H9 (cell line): ENCODE measurements at regions not wholly inside any gene's neighbourhood (a gene's known extent, or its start where the extent isn't known, plus 50 kb on each side); places are given as distances from the start of the nearest gene placed in this dataset.

ENCODE experiments used
- DNase-seq: peaks from one replicate; pipeline ENCODE4 v3.0.0-alpha.2; 2017
- H2AFZ ChIP-seq: one replicate; pipeline ENCODE4 v1.6.1; 2013; ENCODE audit warnings: mild to moderate bottlenecking, low read length, control low read depth, moderate library complexity
- H2AK5ac ChIP-seq: 2 replicates; pipeline ENCODE4 v1.6.1; 2013; ENCODE audit warnings: low read length, control low read depth, mixed read lengths; ENCODE audit not compliant: insufficient read length
- H2BK120ac ChIP-seq: one replicate; pipeline ENCODE4 v1.6.1; 2013; ENCODE audit warnings: low read depth, mild to moderate bottlenecking, low read length, control low read depth, inconsistent platforms; ENCODE audit not compliant: poor library complexity, severe bottlenecking
- H2BK12ac ChIP-seq: 2 replicates; pipeline ENCODE4 v1.6.1; 2013; ENCODE audit warnings: low read length, control low read depth, mixed read lengths, low read depth; ENCODE audit not compliant: insufficient read length
- H2BK15ac ChIP-seq: 2 replicates; pipeline ENCODE4 v1.6.1; 2013; ENCODE audit warnings: low read depth, low read length, control low read depth
- H2BK20ac ChIP-seq: one replicate; pipeline ENCODE4 v1.6.1; 2013; ENCODE audit warnings: low read depth, mild to moderate bottlenecking, low read length, control low read depth, inconsistent platforms; ENCODE audit not compliant: poor library complexity, severe bottlenecking
- H2BK5ac ChIP-seq: 2 replicates; pipeline ENCODE4 v1.6.1; 2013; ENCODE audit warnings: low read length, control low read depth, mixed read lengths; ENCODE audit not compliant: insufficient read length
- H3K14ac ChIP-seq: 2 replicates; pipeline ENCODE4 v1.6.1; 2013; ENCODE audit warnings: low read length, control low read depth; ENCODE audit not compliant: insufficient read depth
- H3K18ac ChIP-seq: 2 replicates; pipeline ENCODE4 v1.6.1; 2013; ENCODE audit warnings: low read depth, mild to moderate bottlenecking, mixed read lengths, low read length, control low read depth; ENCODE audit not compliant: insufficient read length
- H3K23ac ChIP-seq: 2 replicates; pipeline ENCODE4 v1.6.1; 2013; ENCODE audit warnings: low read length, control low read depth, mixed read lengths, low read depth; ENCODE audit not compliant: insufficient read length
- H3K23me2 ChIP-seq: 2 replicates; pipeline ENCODE4 v1.6.1; 2013; ENCODE audit warnings: low read depth, mild to moderate bottlenecking, mixed read lengths, low read length, control low read depth; ENCODE audit not compliant: insufficient read length, poor library complexity, severe bottlenecking
- H3K27ac ChIP-seq: 2 replicates; pipeline ENCODE4 v1.5.1; 2013; ENCODE audit warnings: low read length, control low read depth, mixed read lengths, low read depth; ENCODE audit not compliant: insufficient read length
- H3K27me3 ChIP-seq: 2 replicates; pipeline ENCODE4 v1.6.1; 2013; ENCODE audit warnings: low read length, control low read depth, inconsistent platforms; ENCODE audit not compliant: insufficient read depth
- H3K4ac ChIP-seq: 2 replicates; pipeline ENCODE4 v1.6.1; 2013; ENCODE audit warnings: low read depth, mild to moderate bottlenecking, control low read depth, inconsistent platforms, low read length, moderate library complexity
- H3K4me1 ChIP-seq: 2 replicates; pipeline ENCODE4 v1.6.1; 2013; ENCODE audit warnings: low read length, control low read depth, inconsistent platforms; ENCODE audit not compliant: insufficient read depth
- H3K4me2 ChIP-seq: 2 replicates; pipeline ENCODE4 v1.6.1; 2013; ENCODE audit warnings: low read length, control low read depth, mixed read lengths; ENCODE audit not compliant: insufficient read length, insufficient read depth
- H3K56ac ChIP-seq: 2 replicates; pipeline ENCODE4 v1.6.1; 2013; ENCODE audit warnings: low read depth, mild to moderate bottlenecking, mixed read lengths, low read length, control low read depth; ENCODE audit not compliant: insufficient read length
- H3K79me1 ChIP-seq: 2 replicates; pipeline ENCODE4 v1.6.1; 2013; ENCODE audit warnings: low read depth, mild to moderate bottlenecking, moderate library complexity, low read length, control low read depth, inconsistent platforms; ENCODE audit not compliant: insufficient read depth, poor library complexity, severe bottlenecking
- H3K79me2 ChIP-seq: 2 replicates; pipeline ENCODE4 v1.6.1; 2013; ENCODE audit warnings: low read length, control low read depth, inconsistent platforms; ENCODE audit not compliant: insufficient read depth
- H3K9ac ChIP-seq: 2 replicates; pipeline ENCODE4 v1.6.1; 2013; ENCODE audit warnings: low read length, control low read depth, mixed read lengths; ENCODE audit not compliant: insufficient read length; ENCODE audit errors: extremely low read depth
- H3K9me3 ChIP-seq: one replicate; pipeline ENCODE4 v1.6.1; 2013; ENCODE audit warnings: low read depth, low read length, inconsistent platforms; ENCODE audit not compliant: control insufficient read depth
- H3T11ph ChIP-seq: one replicate; pipeline ENCODE4 v1.6.1; 2013; ENCODE audit warnings: mild to moderate bottlenecking, low read length, control low read depth, inconsistent platforms
- H4K20me1 ChIP-seq: one replicate; pipeline ENCODE4 v1.6.1; 2013; ENCODE audit not compliant: control insufficient read depth, insufficient read length, insufficient read depth
- H4K5ac ChIP-seq: 2 replicates; pipeline ENCODE4 v1.6.1; 2013; ENCODE audit warnings: low read depth, mild to moderate bottlenecking, mixed read lengths, low read length, control low read depth; ENCODE audit not compliant: insufficient read length
- H4K8ac ChIP-seq: replicated peaks from 2 replicates; pipeline ENCODE4 v1.6.1; 2013; ENCODE audit warnings: low read length, control low read depth, mixed read lengths, low read depth; ENCODE audit not compliant: insufficient read length
- H4K91ac ChIP-seq: 2 replicates; pipeline ENCODE4 v1.6.1; 2013; ENCODE audit warnings: low read depth, mild to moderate bottlenecking, moderate library complexity, mixed read lengths, low read length, control low read depth; ENCODE audit not compliant: insufficient read length
- H3K27ac Mint-ChIP-seq, 3 experiments: 2 replicates in 2 of 3; 3 replicates in 1 of 3; pipeline ENCODE4 v1.8.0; 2020 to 2021; ENCODE audit warnings: mixed read lengths in 3 of 3, mild to moderate bottlenecking in 1 of 3, moderate library complexity in 1 of 3
- H3K27me3 Mint-ChIP-seq: 2 replicates; pipeline ENCODE4 v1.8.0; 2021; ENCODE audit warnings: low read depth, mild to moderate bottlenecking, moderate library complexity, mixed read lengths
- H3K36me3 Mint-ChIP-seq, 3 experiments: 2 replicates in 2 of 3; 3 replicates in 1 of 3; pipeline ENCODE4 v1.8.0; 2020 to 2021; ENCODE audit warnings: low read depth in 3 of 3, mixed read lengths in 3 of 3; ENCODE audit not compliant: insufficient read depth in 1 of 3
- H3K4me1 Mint-ChIP-seq, 2 experiments: 2 replicates each; pipeline ENCODE4 v1.8.0; 2020; ENCODE audit warnings: mixed read lengths in 2 of 2
- H3K4me3 Mint-ChIP-seq, 2 experiments: 2 replicates in 1 of 2; 3 replicates in 1 of 2; pipeline ENCODE4 v1.8.0; 2020 to 2021; ENCODE audit warnings: mild to moderate bottlenecking in 2 of 2, mixed read lengths in 2 of 2, moderate library complexity in 1 of 2
- H3K9me3 Mint-ChIP-seq, 2 experiments: 2 replicates in 1 of 2; 3 replicates in 1 of 2; pipeline ENCODE4 v1.8.0; 2020; ENCODE audit warnings: mild to moderate bottlenecking in 2 of 2, mixed read lengths in 2 of 2, moderate library complexity in 1 of 2
- CTCF ChIP-seq: fragments of 200-600 bp; sonication (generic); conservative IDR thresholded peaks from 3 replicates; pipeline ENCODE4 v1.8.0; 2021; ENCODE audit warnings: antibody characterized with exemption, mild to moderate bottlenecking
- WGBS: extraction: QIAGEN DNeasy Blood & Tissue Kit; methylation state at CpG from one replicate; pipeline ENCODE4 v1.1.7; 2013; ENCODE audit warnings: missing lambda C conversion rate, low lambda C conversion rate, mixed read lengths; ENCODE audit not compliant: insufficient read length; ENCODE audit errors: extremely low coverage; 5-methylcytosine and 5-hydroxymethylcytosine counted together

DNA sequence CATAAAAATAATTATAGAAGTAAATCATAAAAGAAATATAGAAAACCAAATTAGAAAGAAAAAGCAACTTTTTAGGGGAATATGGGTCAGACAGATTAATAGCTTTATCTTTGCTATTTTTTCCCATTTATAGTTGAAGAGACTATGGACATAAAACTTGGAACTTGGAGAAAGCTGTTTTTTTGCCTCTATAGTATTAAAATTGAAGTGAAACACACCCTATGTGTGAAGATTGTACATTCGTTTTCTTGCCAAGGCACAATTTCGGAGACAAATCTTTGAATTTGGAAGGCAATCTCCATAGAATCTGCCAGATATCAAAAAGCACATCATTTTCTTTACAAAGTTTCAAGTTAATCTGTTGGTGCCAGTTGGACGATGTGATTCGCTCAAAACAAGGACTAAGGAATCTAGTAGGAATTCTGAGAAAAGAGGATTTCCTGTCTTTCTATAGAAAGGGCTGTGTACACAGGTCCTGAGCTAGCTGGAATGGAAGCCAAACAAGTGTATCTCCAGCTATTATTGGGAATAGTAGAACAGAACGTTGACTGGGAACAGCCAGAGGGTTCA lies 156.3 kb downstream of the SLC7A11 start:
- Histone ChIP-seq H3K27me3 (no peaks in the 10 kb centered on the region), H3K4ac (no peak overlapping the region), H4K20me1 (no peaks in the 10 kb centered on the region), H2BK5ac (no peak overlapping the region), H2AK5ac (no peak overlapping the region), H3K4me1 (no peaks in the 10 kb centered on the region), H3K56ac (no peak overlapping the region), H3K14ac (no peak overlapping the region), H3T11ph (no peak overlapping the region), H3K27ac (no peak overlapping the region), H3K23ac (no peak overlapping the region), H3K79me2 (no peaks in the 10 kb centered on the region), H2AFZ (no peak overlapping the region), H3K18ac (no peak overlapping the region), H3K79me1 (no peaks in the 10 kb centered on the region), H3K9ac (no peak overlapping the region), H2BK20ac (no peak overlapping the region), H3K23me2 (no peaks in the 10 kb centered on the region), H4K8ac (no peak overlapping the region), H2BK120ac (no peak overlapping the region), H2BK15ac (no peak overlapping the region), H4K5ac (no peak overlapping the region), H3K9me3 (no peaks in the 10 kb centered on the region), H3K4me2 (no peak overlapping the region), H2BK12ac (no peak overlapping the region), H4K91ac (no peak overlapping the region)
- Mint-ChIP-seq H3K4me1 (peaks cover 13 to 14% of the 10 kb centered on the region in 2 experiments), H3K9me3 (peaks cover 0 to 2% of the 10 kb centered on the region in 2 experiments; a peak in 1 of 5 replicates), H3K27me3 (no peaks in the 10 kb centered on the region), H3K27ac (no peak overlapping the region), H3K36me3 (no peaks in the 10 kb centered on the region), H3K4me3 (no peak overlapping the region)
- no peak for DNase-seq
- WGBS, result no CpG with 5 or more reads among the region's 5 CpGs
- no peak for TF ChIP-seq CTCF
